ENCODE measurements at regions not wholly inside any gene's neighbourhood (a gene's known extent, or its start where the extent isn't known, plus 50 kb on each side); places are given as distances from the start of the nearest gene placed in this dataset.

DNA sequence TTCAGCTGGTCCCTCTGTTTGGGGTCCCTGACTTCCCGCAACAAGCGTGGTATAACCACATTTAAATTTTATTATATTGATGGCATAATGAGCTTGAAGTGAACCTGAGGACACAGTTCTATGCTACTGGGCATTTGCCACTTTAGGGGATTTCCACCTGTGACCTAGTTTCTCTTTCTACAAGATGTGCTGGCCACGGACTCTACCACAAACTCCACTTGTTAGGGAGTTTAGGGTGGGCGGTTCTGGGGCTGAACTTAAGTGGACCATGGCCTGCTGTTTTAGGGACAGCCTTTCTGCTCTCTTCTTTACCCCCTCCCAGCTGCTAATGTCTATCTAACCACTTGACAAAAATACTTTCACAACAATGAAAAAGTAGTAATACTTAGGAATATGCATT is 1199.1 kb downstream of the SI start:
- H3K4me1 ChIP-seq (ENCODE audit: control insufficient read depth in 5 of 5, insufficient read depth in 5 of 5, low read length in 5 of 5), result no peaks in the 10 kb centered on the region
- H3K27ac ChIP-seq (ENCODE audit: low read depth in 1 of 2, low read length in 1 of 2), result no peak overlapping the region
- ATAC-seq (ENCODE audit: insufficient read depth, low FRiP score) (no peak), DNase-seq (no peak)
- 87 to 92% methylated on average over 4 of the region's 4 CpGs for WGBS, 2 donors
- H3K27me3 ChIP-seq (ENCODE audit: control insufficient read depth in 3 of 3, insufficient read depth in 3 of 3, low read length in 2 of 3), result no peaks in the 10 kb centered on the region
- H3K36me3 ChIP-seq (ENCODE audit: control insufficient read depth in 4 of 4, insufficient read depth in 4 of 4, low read length in 4 of 4), result no peaks in the 10 kb centered on the region
- no peak overlapping the region for H3K9ac ChIP-seq (ENCODE audit: insufficient read depth in 1 of 2, low read length in 2 of 2)
- TF ChIP-seq, protein P1, sequence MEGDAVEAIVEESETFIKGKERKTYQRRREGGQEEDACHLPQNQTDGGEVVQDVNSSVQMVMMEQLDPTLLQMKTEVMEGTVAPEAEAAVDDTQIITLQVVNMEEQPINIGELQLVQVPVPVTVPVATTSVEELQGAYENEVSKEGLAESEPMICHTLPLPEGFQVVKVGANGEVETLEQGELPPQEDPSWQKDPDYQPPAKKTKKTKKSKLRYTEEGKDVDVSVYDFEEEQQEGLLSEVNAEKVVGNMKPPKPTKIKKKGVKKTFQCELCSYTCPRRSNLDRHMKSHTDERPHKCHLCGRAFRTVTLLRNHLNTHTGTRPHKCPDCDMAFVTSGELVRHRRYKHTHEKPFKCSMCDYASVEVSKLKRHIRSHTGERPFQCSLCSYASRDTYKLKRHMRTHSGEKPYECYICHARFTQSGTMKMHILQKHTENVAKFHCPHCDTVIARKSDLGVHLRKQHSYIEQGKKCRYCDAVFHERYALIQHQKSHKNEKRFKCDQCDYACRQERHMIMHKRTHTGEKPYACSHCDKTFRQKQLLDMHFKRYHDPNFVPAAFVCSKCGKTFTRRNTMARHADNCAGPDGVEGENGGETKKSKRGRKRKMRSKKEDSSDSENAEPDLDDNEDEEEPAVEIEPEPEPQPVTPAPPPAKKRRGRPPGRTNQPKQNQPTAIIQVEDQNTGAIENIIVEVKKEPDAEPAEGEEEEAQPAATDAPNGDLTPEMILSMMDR (IDR thresholded peaks at IDR 0.05; ENCODE audit: control extremely low read depth, extremely low read depth), result no peak
- no peak overlapping the region for H3K4me3 ChIP-seq
- peaks cover 0 to 2% (median 0%) of the 10 kb centered on the region in 4 donors for H3K9me3 ChIP-seq (ENCODE audit: control insufficient read depth in 4 of 4, insufficient read depth in 3 of 4, low read length in 3 of 4)

- DNase-seq (no peak), ATAC-seq (ENCODE audit: insufficient read depth, low FRiP score) (no peak)
- Histone ChIP-seq H3K36me3 (ENCODE audit: control insufficient read depth in 4 of 4, insufficient read depth in 4 of 4, low read length in 4 of 4) (no peaks in the 10 kb centered on the region), H3K27ac (ENCODE audit: low read depth in 1 of 2, low read length in 1 of 2) (no peak overlapping the region), H3K9ac (ENCODE audit: insufficient read depth in 1 of 2, low read length in 2 of 2) (no peak overlapping the region), H3K27me3 (ENCODE audit: control insufficient read depth in 3 of 3, insufficient read depth in 3 of 3, low read length in 2 of 3) (no peaks in the 10 kb centered on the region), H3K4me1 (ENCODE audit: control insufficient read depth in 5 of 5, insufficient read depth in 5 of 5, low read length in 5 of 5) (no peaks in the 10 kb centered on the region), H3K9me3 (ENCODE audit: control insufficient read depth in 4 of 4, insufficient read depth in 3 of 4, low read length in 3 of 4) (peaks cover 0 to 2% (median 0%) of the 10 kb centered on the region in 4 donors), H3K4me3 (no peak overlapping the region)
- WGBS, 2 donors, result 83 to 87% methylated on average over 4 of the region's 4 CpGs
- TF ChIP-seq, protein P1 (IDR thresholded peaks at IDR 0.05; ENCODE audit: control extremely low read depth, extremely low read depth), result no peak
Observed at GRCh38 chr3:163878396-163878795, 1199.9 kb downstream of the SI start.

DNA sequence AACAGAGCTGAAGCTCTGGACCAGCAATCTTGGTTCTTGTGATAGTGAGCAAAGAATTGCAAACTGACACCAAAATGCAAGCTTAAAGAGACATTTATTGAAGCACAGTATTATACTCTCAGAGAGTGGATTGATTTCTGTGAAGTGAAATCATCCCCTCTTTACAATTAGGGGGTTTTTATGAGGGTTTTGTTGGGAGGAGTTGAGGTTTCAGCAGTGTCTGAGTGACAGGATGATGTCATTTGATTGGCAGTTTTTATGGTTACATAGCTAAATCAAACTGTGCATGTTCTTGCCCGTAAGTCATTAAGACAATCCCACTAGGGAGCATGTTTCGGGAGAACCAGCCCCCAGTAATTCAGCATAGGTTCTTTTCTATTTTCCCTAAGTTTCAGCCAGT is 1200.5 kb downstream of the SI start:
- Histone ChIP-seq H3K4me3 (no peak overlapping the region), H3K27ac (ENCODE audit: low read depth in 1 of 2, low read length in 1 of 2) (no peak overlapping the region), H3K36me3 (ENCODE audit: control insufficient read depth in 4 of 4, insufficient read depth in 4 of 4, low read length in 4 of 4) (no peaks in the 10 kb centered on the region), H3K4me1 (ENCODE audit: control insufficient read depth in 5 of 5, insufficient read depth in 5 of 5, low read length in 5 of 5) (no peaks in the 10 kb centered on the region), H3K9me3 (ENCODE audit: control insufficient read depth in 4 of 4, insufficient read depth in 3 of 4, low read length in 3 of 4) (peaks cover 0 to 2% (median 0%) of the 10 kb centered on the region in 4 donors), H3K27me3 (ENCODE audit: control insufficient read depth in 3 of 3, insufficient read depth in 3 of 3, low read length in 2 of 3) (no peaks in the 10 kb centered on the region), H3K9ac (ENCODE audit: insufficient read depth in 1 of 2, low read length in 2 of 2) (no peak overlapping the region)
- TF ChIP-seq, protein P1 (IDR thresholded peaks at IDR 0.05; ENCODE audit: control extremely low read depth, extremely low read depth), result no peak
- ATAC-seq (ENCODE audit: insufficient read depth, low FRiP score) (no peak), DNase-seq (no peak)
- 80 to 89% methylated on average over 2 of the region's 2 CpGs for WGBS, 2 donors

GRCh38 chr3:163863146-163863545 is 1215.2 kb downstream of the SI start:
- H3K9ac ChIP-seq (ENCODE audit: insufficient read depth in 1 of 2, low read length in 2 of 2), result no peak overlapping the region
- ATAC-seq (ENCODE audit: insufficient read depth, low FRiP score), result no peak
- H3K36me3 ChIP-seq (ENCODE audit: control insufficient read depth in 4 of 4, insufficient read depth in 4 of 4, low read length in 4 of 4), result no peaks in the 10 kb centered on the region
- peaks cover 0 to 2% (median 0%) of the 10 kb centered on the region in 4 donors for H3K9me3 ChIP-seq (ENCODE audit: control insufficient read depth in 4 of 4, insufficient read depth in 3 of 4, low read length in 3 of 4)
- H3K4me3 ChIP-seq, result no peak overlapping the region
- no peaks in the 10 kb centered on the region for H3K27me3 ChIP-seq (ENCODE audit: control insufficient read depth in 3 of 3, insufficient read depth in 3 of 3, low read length in 2 of 3)
- DNase-seq, result no peak
- no peaks in the 10 kb centered on the region for H3K4me1 ChIP-seq (ENCODE audit: control insufficient read depth in 5 of 5, insufficient read depth in 5 of 5, low read length in 5 of 5)
- H3K27ac ChIP-seq (ENCODE audit: low read depth in 1 of 2, low read length in 1 of 2), result no peak overlapping the region
- TF ChIP-seq, protein P1 (IDR thresholded peaks at IDR 0.05; ENCODE audit: control extremely low read depth, extremely low read depth), result no peak

All from lung (tissue), 11 donors.